Suprapubic skin (tissue), 4 donors: ENCODE measurements at regions not wholly inside any gene's neighbourhood (a gene's known extent, or its start where the extent isn't known, plus 50 kb on each side); places are given as distances from the start of the nearest gene placed in this dataset.

Experiments
- DNase-seq, 2 donors: peaks; one replicate each; pipeline ENCODE4 v3.0.0-alpha.2; 2019; ENCODE audit warnings: low spot score in 2 of 2
- H3K27ac ChIP-seq: fragments of 200-600 bp; sonication (generic); one replicate; pipeline ENCODE4 v1.5.1; 2019
- H3K27me3 ChIP-seq: fragments of 200-600 bp; sonication (generic); one replicate; pipeline ENCODE4 v1.5.1; 2019
- H3K36me3 ChIP-seq: fragments of 200-600 bp; sonication (generic); one replicate; pipeline ENCODE4 v1.5.1; 2019
- H3K4me1 ChIP-seq: fragments of 200-600 bp; sonication (generic); one replicate; pipeline ENCODE4 v1.5.1; 2019
- H3K4me3 ChIP-seq: fragments of 200-600 bp; sonication (generic); one replicate; pipeline ENCODE4 v1.5.1; 2019; ENCODE audit warnings: mild to moderate bottlenecking
- H3K9me3 ChIP-seq: fragments of 200-600 bp; sonication (generic); one replicate; pipeline ENCODE4 v1.5.1; 2019
- CTCF ChIP-seq, 2 donors: fragments of 200-600 bp in 1 of 2; fragments of 450-650 bp in 1 of 2; sonication (generic) in 1 of 2; IDR thresholded peaks; one replicate each; pipeline ENCODE4 v1.5.1; 2016 to 2019; ENCODE audit warnings: antibody characterized with exemption in 2 of 2, mild to moderate bottlenecking in 1 of 2, moderate library complexity in 1 of 2
- EP300 ChIP-seq: sonication (generic); formaldehyde crosslinking; IDR thresholded peaks from one replicate; pipeline ENCODE4 v1.6.1; 2017; ENCODE audit warnings: antibody characterized with exemption
- POLR2A ChIP-seq, 2 donors: fragments of 450-650 bp; IDR thresholded peaks; one replicate each; pipeline ENCODE4 v1.6.1; 2017; ENCODE audit warnings: antibody characterized with exemption in 2 of 2, mild to moderate bottlenecking in 2 of 2, moderate library complexity in 2 of 2
- POLR2AphosphoS5 ChIP-seq, 3 donors: sonication (generic); formaldehyde crosslinking; IDR thresholded peaks; one replicate each; pipeline ENCODE4 v1.6.1; 2017; ENCODE audit warnings: antibody characterized with exemption in 3 of 3
- WGBS: methylation state at CpG from one replicate; pipeline ENCODE4 v1.1.5; 2018; 5-methylcytosine and 5-hydroxymethylcytosine counted together

- H3K27me3 ChIP-seq: no peaks in the 10 kb centered on the region
- no peak for DNase-seq
- no peaks in the 10 kb centered on the region for H3K9me3 ChIP-seq
- no peak overlapping the region for H3K4me3 ChIP-seq
- TF ChIP-seq EP300 (no peak), CTCF (IDR thresholded peaks at IDR 0.05) (no peak)
- H3K36me3 ChIP-seq: no peaks in the 10 kb centered on the region
- WGBS: 82% methylated on average over 6 of the region's 9 CpGs
- no peak overlapping the region for H3K27ac ChIP-seq
- H3K4me1 ChIP-seq: no peaks in the 10 kb centered on the region
Observed at GRCh38 chrX:940691-941090, 271.8 kb downstream of the CRLF2 start.

GRCh38 chrX:936979-937769, 275.3 kb downstream of the CRLF2 start:
- no peaks in the 10 kb centered on the region for H3K27me3 ChIP-seq
- 68% methylated on average over 26 of the region's 26 CpGs for WGBS

GRCh38 chrX:933611-934010, 278.8 kb downstream of the CRLF2 start:
- H3K4me1 ChIP-seq: no peaks in the 10 kb centered on the region
- no peak for DNase-seq
- 63% methylated on average over 11 of the region's 11 CpGs for WGBS
- H3K36me3 ChIP-seq: no peaks in the 10 kb centered on the region
- H3K27me3 ChIP-seq: no peaks in the 10 kb centered on the region
- TF ChIP-seq CTCF (IDR thresholded peaks at IDR 0.05): no peak
- no peak for TF ChIP-seq EP300
- TF ChIP-seq POLR2A (IDR thresholded peaks at IDR 0.05): no peak
- TF ChIP-seq POLR2AphosphoS5 (IDR thresholded peaks at IDR 0.05): no peak
- no peak overlapping the region for H3K27ac ChIP-seq
- no peaks in the 10 kb centered on the region for H3K9me3 ChIP-seq
- H3K4me3 ChIP-seq: no peak overlapping the region

More at GRCh38 chrX:936979-937769, 275.3 kb downstream of the CRLF2 start:
- no peak overlapping the region for H3K4me3 ChIP-seq
- no peaks in the 10 kb centered on the region for H3K36me3 ChIP-seq
- H3K4me1 ChIP-seq: no peaks in the 10 kb centered on the region
- DNase-seq: no peak
- H3K9me3 ChIP-seq: no peaks in the 10 kb centered on the region
- no peak overlapping the region for H3K27ac ChIP-seq
- TF ChIP-seq POLR2A (IDR thresholded peaks at IDR 0.05): no peak
- TF ChIP-seq CTCF (IDR thresholded peaks at IDR 0.05): no peak
- no peak for TF ChIP-seq EP300
- no peak for TF ChIP-seq POLR2AphosphoS5 (IDR thresholded peaks at IDR 0.05)

- no peaks in the 10 kb centered on the region for H3K4me1 ChIP-seq
- TF ChIP-seq POLR2A (IDR thresholded peaks at IDR 0.05) (no peak), CTCF (IDR thresholded peaks at IDR 0.05) (no peak), EP300 (no peak), POLR2AphosphoS5 (IDR thresholded peaks at IDR 0.05) (no peak)
- no peaks in the 10 kb centered on the region for H3K36me3 ChIP-seq
- DNase-seq: peak in 1 of 2 donors; percentile 10
- no peaks in the 10 kb centered on the region for H3K27me3 ChIP-seq
- 79% methylated on average over 4 of the region's 4 CpGs for WGBS
- no peak overlapping the region for H3K4me3 ChIP-seq
- no peaks in the 10 kb centered on the region for H3K9me3 ChIP-seq
- no peak overlapping the region for H3K27ac ChIP-seq
Observed at GRCh38 chrX:928606-929005, 283.8 kb downstream of the CRLF2 start.

GRCh38 chrX:926991-927390, 285.5 kb downstream of the CRLF2 start:
- no peak overlapping the region for H3K27ac ChIP-seq
- no peaks in the 10 kb centered on the region for H3K36me3 ChIP-seq
- 85% methylated on average over 2 of the region's 2 CpGs for WGBS
- H3K4me1 ChIP-seq: no peaks in the 10 kb centered on the region
- no peaks in the 10 kb centered on the region for H3K27me3 ChIP-seq
- TF ChIP-seq POLR2A (IDR thresholded peaks at IDR 0.05) (no peak), CTCF (IDR thresholded peaks at IDR 0.05) (no peak), EP300 (no peak), POLR2AphosphoS5 (IDR thresholded peaks at IDR 0.05) (no peak)
- peaks cover 7% of the 10 kb centered on the region for H3K9me3 ChIP-seq
- peak in 1 of 2 donors; percentile 10 for DNase-seq
- no peak overlapping the region for H3K4me3 ChIP-seq
